CD4-positive, alpha-beta T cell (primary cell): ENCODE measurements at regions not wholly inside any gene's neighbourhood (a gene's known extent, or its start where the extent isn't known, plus 50 kb on each side); places are given as distances from the start of the nearest gene placed in this dataset.

Experiments used
- ATAC-seq: fragments of 200-7000 bp; cut with Tn5 transposase; one replicate; pipeline ENCODE4 v1.10.0; 2022; ENCODE audit warnings: mild to moderate bottlenecking; ENCODE audit not compliant: poor library complexity
- CTCF ChIA-PET: fragments of 350-600 bp; sonication (Branson Sonifier 250); formaldehyde crosslinking; loops from one replicate; lab custom pipeline; 2021; ENCODE audit warnings: antibody characterized with exemption, inconsistent platforms; lab: Charles Lee
- POLR2A ChIA-PET: fragments of 350-600 bp; sonication (Branson Sonifier 250); formaldehyde crosslinking; loops from one replicate; lab custom pipeline; 2021; ENCODE audit warnings: antibody characterized with exemption, inconsistent platforms; lab: Charles Lee
- DNase-seq, 14 experiments: peaks; one replicate each; pipeline ENCODE4 v3.0.0-alpha.2; 2013 to 2020; ENCODE audit warnings: mixed read lengths in 2 of 14
- H3K27ac ChIP-seq, 2 donors: one replicate each; pipeline versions ENCODE4 v1.5.1 to v1.7.0; 2013; ENCODE audit warnings: low read length in 2 of 2, low read depth in 1 of 2, mild to moderate bottlenecking in 1 of 2
- H3K27me3 ChIP-seq, 2 experiments: 1 replicate in 1 of 2; 2 replicates in 1 of 2; pipeline versions ENCODE4 v1.6.1 to v1.7.0; 2013; ENCODE audit warnings: low read length in 2 of 2, control low read depth in 1 of 2, mild to moderate bottlenecking in 1 of 2, moderate library complexity in 1 of 2; ENCODE audit not compliant: insufficient read depth in 2 of 2, control insufficient read depth in 1 of 2
- H3K36me3 ChIP-seq: one replicate; pipeline ENCODE4 v1.6.1; 2013; ENCODE audit warnings: low read length, control low read depth; ENCODE audit not compliant: insufficient read depth
- H3K4me1 ChIP-seq: one replicate; pipeline ENCODE4 v1.6.1; 2013; ENCODE audit warnings: low read length, control low read depth; ENCODE audit not compliant: insufficient read depth
- H3K4me3 ChIP-seq: one replicate; pipeline ENCODE4 v1.5.1; 2013; ENCODE audit warnings: mild to moderate bottlenecking, low read length, moderate library complexity
- H3K9me3 ChIP-seq, 2 experiments: 1 replicate in 1 of 2; 2 replicates in 1 of 2; pipeline versions ENCODE4 v1.6.1 to v1.7.0; 2013; ENCODE audit warnings: low read length in 2 of 2, mild to moderate bottlenecking in 2 of 2, control low read depth in 1 of 2, moderate library complexity in 1 of 2; ENCODE audit not compliant: control insufficient read depth in 1 of 2, insufficient read depth in 1 of 2
- H3K27ac Mint-ChIP-seq: one replicate; pipeline ENCODE4 v1.8.0; 2020; ENCODE audit warnings: mixed read lengths
- H3K27me3 Mint-ChIP-seq: one replicate; pipeline ENCODE4 v1.8.0; 2021; ENCODE audit warnings: mixed read lengths
- H3K36me3 Mint-ChIP-seq: one replicate; pipeline ENCODE4 v1.8.0; 2021; ENCODE audit warnings: low read depth, mixed read lengths
- H3K4me1 Mint-ChIP-seq: one replicate; pipeline ENCODE4 v1.8.0; 2021; ENCODE audit warnings: low read depth, mixed read lengths
- H3K4me3 Mint-ChIP-seq: one replicate; pipeline ENCODE4 v1.8.0; 2020; ENCODE audit warnings: mild to moderate bottlenecking, mixed read lengths
- H3K9me3 Mint-ChIP-seq: one replicate; pipeline ENCODE4 v1.8.0; 2020; ENCODE audit warnings: mixed read lengths
- CTCF ChIP-seq: fragments of 200-600 bp; IDR thresholded peaks from one replicate; pipeline ENCODE4 v1.8.0; 2022; ENCODE audit warnings: antibody characterized with exemption, mild to moderate bottlenecking
- intact Hi-C, 2 experiments: fragments of 100-400 bp; cut with DNase I in 1 of 2; cut with micrococcal nuclease in 1 of 2; formaldehyde crosslinking; loops; one replicate each; pipeline versions ENCODE4 v1.15.1 to v1.9.0; 2023 to 2025; cut with DNase I, micrococcal nuclease

DNA sequence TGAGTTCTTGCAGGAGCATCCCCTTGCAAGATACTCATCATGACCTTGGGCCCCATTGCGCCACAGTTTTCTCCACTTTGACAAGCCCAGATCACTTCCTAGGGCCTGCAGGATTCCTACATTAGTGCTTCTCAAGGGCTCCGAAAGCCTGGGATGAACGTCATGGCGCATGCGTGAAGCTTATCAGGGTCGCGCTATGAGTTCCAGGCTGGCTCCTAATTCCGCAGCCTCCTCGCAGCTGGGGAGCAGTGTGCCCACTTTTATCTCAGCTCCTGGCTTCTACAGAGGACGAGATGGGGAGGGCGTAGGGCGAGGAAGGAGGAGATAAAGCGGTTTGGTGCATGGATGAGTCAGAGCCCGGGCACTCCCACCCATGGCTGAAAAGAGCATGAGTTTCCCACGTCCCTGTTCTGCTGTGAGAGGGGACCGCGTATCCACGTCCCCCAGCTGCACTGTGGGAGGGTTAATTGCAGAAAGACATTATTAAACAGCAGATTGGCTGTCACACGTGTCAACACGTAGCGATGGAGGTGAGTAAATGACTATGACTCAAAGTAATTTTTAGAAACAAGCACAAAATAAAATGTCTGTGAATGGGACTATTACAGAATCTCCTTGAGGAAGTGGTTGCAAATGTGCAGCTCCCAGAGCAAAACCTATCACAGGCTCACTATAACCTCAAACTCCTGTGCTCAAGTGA, 72.9 kb upstream of the DSP start:
- no peak for ATAC-seq
- POLR2A ChIA-PET = no interaction called here
- no peak overlapping the region for H3K4me3 Mint-ChIP-seq

GRCh38 chr6:7469696-7470095, 71.8 kb upstream of the DSP start:
- no peaks in the 10 kb centered on the region for H3K9me3 ChIP-seq
- DNase-seq (no peak), ATAC-seq (no peak)
- no peak overlapping the region for H3K4me3 ChIP-seq
- Mint-ChIP-seq H3K36me3 (no peaks in the 10 kb centered on the region), H3K4me1 (no peaks in the 10 kb centered on the region), H3K27me3 (peaks cover 7% of the 10 kb centered on the region), H3K9me3 (no peaks in the 10 kb centered on the region), H3K27ac (no peak overlapping the region), H3K4me3 (no peak overlapping the region)
- no peak for TF ChIP-seq CTCF
- H3K36me3 ChIP-seq = no peaks in the 10 kb centered on the region
- CTCF ChIA-PET = no interaction called here
- POLR2A ChIA-PET = no interaction called here
- intact Hi-C loops = no loop called here
- no peaks in the 10 kb centered on the region for H3K4me1 ChIP-seq
- H3K27me3 ChIP-seq = peaks cover 0 to 4% of the 10 kb centered on the region in 2 experiments
- H3K27ac ChIP-seq = no peak overlapping the region

More for the DNA sequence above, 72.9 kb upstream of the DSP start:
- Mint-ChIP-seq H3K9me3 (no peaks in the 10 kb centered on the region), H3K27me3 (no peaks in the 10 kb centered on the region), H3K36me3 (no peaks in the 10 kb centered on the region), H3K4me1 (no peaks in the 10 kb centered on the region), H3K27ac (no peak overlapping the region)
- Histone ChIP-seq H3K4me1 (no peaks in the 10 kb centered on the region), H3K4me3 (no peak overlapping the region), H3K9me3 (no peaks in the 10 kb centered on the region), H3K27ac (no peak overlapping the region), H3K27me3 (peaks cover 0 to under 1% of the 10 kb centered on the region in 2 experiments), H3K36me3 (no peaks in the 10 kb centered on the region)
- CTCF ChIA-PET = interaction anchor here (0.8 kb wide), 1 partner anchor 11 kb away, joined by 3 read pairs; no protein-coding TSS in a partner anchor
- no peak for TF ChIP-seq CTCF
- peak in 2 of 14 experiments; percentile 15 to 31 for DNase-seq
- intact Hi-C loops = no loop called here

DNA sequence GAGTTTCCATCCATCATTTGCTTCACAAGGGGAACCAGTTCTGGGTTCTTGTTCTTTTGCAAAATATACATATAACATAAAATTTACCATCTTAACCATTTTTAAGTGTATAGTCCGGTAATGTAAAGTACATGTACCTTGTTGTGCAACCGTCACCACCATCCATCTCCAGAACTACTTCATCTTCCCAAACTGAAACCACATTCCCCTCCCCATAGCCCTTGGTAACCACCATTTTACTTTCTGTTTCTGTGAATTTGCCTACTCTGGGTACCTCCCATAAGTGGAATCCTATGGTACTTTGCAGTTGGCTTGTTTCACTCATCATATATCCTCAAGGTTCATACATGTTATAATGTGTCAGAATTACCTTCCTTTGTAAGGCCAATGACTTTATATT, 70.3 kb upstream of the DSP start:
- H3K27me3 ChIP-seq = peaks cover 0 to 4% of the 10 kb centered on the region in 2 experiments
- ChIA-PET POLR2A (interaction anchor here (0.6 kb wide), 1 partner anchor 25 kb away, joined by 3 read pairs; no protein-coding TSS in a partner anchor), CTCF (no interaction called here)
- peaks cover 7% of the 10 kb centered on the region for H3K27me3 Mint-ChIP-seq
- H3K27ac Mint-ChIP-seq = no peak overlapping the region
- H3K4me1 ChIP-seq = no peaks in the 10 kb centered on the region
- H3K4me3 Mint-ChIP-seq = no peak overlapping the region
- no peak for TF ChIP-seq CTCF
- no peaks in the 10 kb centered on the region for H3K9me3 Mint-ChIP-seq
- DNase-seq (no peak), ATAC-seq (no peak)
- intact Hi-C loops = no loop called here
- no peak overlapping the region for H3K4me3 ChIP-seq
- no peaks in the 10 kb centered on the region for H3K9me3 ChIP-seq
- H3K36me3 Mint-ChIP-seq = no peaks in the 10 kb centered on the region
- no peaks in the 10 kb centered on the region for H3K36me3 ChIP-seq
- no peak overlapping the region for H3K27ac ChIP-seq
- no peaks in the 10 kb centered on the region for H3K4me1 Mint-ChIP-seq
